ENCODE measurements at regions not wholly inside any gene's neighbourhood (a gene's known extent, or its start where the extent isn't known, plus 50 kb on each side); places are given as distances from the start of the nearest gene placed in this dataset.

GRCh38 chr17:36715951-36716350 is 114.6 kb downstream of the MRM1 start:
- TF ChIP-seq CTCF (IDR thresholded peaks at IDR 0.05) (no peak), POLR2A (IDR thresholded peaks at IDR 0.05) (no peak)

Data from thyroid gland (tissue), 4 donors.